ENCODE measurements at regions not wholly inside any gene's neighbourhood (a gene's known extent, or its start where the extent isn't known, plus 50 kb on each side); places are given as distances from the start of the nearest gene placed in this dataset.

DNA sequence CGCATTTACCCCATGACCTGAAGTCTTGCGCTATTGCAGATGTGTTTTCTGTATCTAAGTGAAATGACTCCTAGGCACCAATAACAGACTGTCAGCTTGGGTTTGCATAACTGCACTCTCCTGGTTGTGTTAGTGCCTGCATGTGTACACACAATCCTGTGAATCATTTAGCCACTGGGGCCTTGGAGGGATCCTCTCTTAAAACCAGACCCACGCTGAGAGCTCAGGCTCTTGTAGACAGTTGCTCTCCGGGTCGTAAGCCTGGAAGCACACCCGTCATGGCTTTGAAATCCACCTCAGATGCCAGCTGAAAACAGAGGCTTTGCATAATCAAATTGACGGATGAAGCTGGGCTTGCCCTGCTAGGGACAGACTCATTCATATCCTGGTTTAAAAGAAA lies 79.2 kb upstream of the RBM19 start:
- no peak for FAIRE-seq

DNA sequence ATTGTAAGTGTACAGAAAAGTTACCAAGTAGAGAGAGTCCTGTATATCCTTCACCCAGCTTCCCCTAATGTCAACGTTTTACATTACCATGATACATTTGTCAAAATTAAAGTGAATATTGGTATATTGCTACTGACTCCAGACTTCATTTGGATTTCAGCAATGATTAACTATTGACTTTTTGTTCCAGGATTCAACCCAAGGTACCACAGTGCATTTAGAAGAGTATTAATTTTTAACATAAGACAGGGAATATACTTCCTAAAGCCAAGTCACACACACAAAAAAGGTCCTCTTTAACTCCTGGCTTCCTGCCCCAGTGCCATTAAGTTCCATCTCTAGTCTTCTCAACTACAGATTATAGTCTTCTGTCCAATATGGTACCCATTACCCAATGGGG lies 75.5 kb upstream of the RBM19 start:
- H3K79me2 ChIP-seq (ENCODE audit: control insufficient read depth, insufficient read depth, low read length): no peaks in the 10 kb centered on the region
- no peak overlapping the region for H3K27ac ChIP-seq (ENCODE audit: control insufficient read depth, insufficient read depth)
- no TSS peak for BruUV-seq (replicated peaks)
- H3K4me3 ChIP-seq: no peak overlapping the region
- ChIA-PET CTCF (no interaction called here), POLR2A (no interaction called here), SMC1A (ENCODE audit: uncharacterized antibody, unreplicated experiment) (no interaction called here), RAD21 (ENCODE audit: unreplicated experiment) (no interaction called here)
- H2AFZ ChIP-seq (ENCODE audit: control insufficient read depth, low read depth, low read length): no peak overlapping the region
- 0% methylated on average over 1 of the region's 1 CpG for WGBS (ENCODE audit: insufficient coverage, insufficient replicate concordance, low lambda C conversion rate, missing lambda C conversion rate)
- DNase-seq (ENCODE audit: low read depth, low spot score) (no peak), FAIRE-seq (no peak), ATAC-seq (no peak)
- in situ Hi-C loops (cut with MboI): no loop called here
- no peaks in the 10 kb centered on the region for H4K20me1 ChIP-seq (ENCODE audit: control insufficient read depth, insufficient read depth)
- intact Hi-C loops (cut with micrococcal nuclease; ENCODE audit: unreplicated experiment): no loop called here
- no peaks in the 10 kb centered on the region for H3K4me1 ChIP-seq (ENCODE audit: control insufficient read depth, insufficient read depth, low read length)
- TF ChIP-seq ZNF687 (IDR thresholded peaks at IDR 0.05): no peak
- TF ChIP-seq, protein P1, sequence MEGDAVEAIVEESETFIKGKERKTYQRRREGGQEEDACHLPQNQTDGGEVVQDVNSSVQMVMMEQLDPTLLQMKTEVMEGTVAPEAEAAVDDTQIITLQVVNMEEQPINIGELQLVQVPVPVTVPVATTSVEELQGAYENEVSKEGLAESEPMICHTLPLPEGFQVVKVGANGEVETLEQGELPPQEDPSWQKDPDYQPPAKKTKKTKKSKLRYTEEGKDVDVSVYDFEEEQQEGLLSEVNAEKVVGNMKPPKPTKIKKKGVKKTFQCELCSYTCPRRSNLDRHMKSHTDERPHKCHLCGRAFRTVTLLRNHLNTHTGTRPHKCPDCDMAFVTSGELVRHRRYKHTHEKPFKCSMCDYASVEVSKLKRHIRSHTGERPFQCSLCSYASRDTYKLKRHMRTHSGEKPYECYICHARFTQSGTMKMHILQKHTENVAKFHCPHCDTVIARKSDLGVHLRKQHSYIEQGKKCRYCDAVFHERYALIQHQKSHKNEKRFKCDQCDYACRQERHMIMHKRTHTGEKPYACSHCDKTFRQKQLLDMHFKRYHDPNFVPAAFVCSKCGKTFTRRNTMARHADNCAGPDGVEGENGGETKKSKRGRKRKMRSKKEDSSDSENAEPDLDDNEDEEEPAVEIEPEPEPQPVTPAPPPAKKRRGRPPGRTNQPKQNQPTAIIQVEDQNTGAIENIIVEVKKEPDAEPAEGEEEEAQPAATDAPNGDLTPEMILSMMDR (IDR thresholded peaks at IDR 0.05 in 2 of 3, conservative IDR thresholded peaks at IDR 0.05 in 1 of 3; ENCODE audit: control insufficient read depth in 2 of 3, extremely low read depth in 1 of 3, insufficient read depth in 1 of 3, low read depth in 3 of 3, low read length in 3 of 3): no peak
- no peak for TF ChIP-seq PRDM15 (CRISPR knock-in tag; IDR thresholded peaks at IDR 0.05)
- TF ChIP-seq ZBED1 (IDR thresholded peaks at IDR 0.05; ENCODE audit: borderline replicate concordance): no peak
- TF ChIP-seq RB1 (IDR thresholded peaks at IDR 0.05; ENCODE audit: borderline replicate concordance): no peak
- H3K9me3 ChIP-seq (replicated peaks; ENCODE audit: control insufficient read depth, insufficient read depth, low read length): no peaks in the 10 kb centered on the region
- H3K4me2 ChIP-seq (ENCODE audit: control insufficient read depth, insufficient read depth): no peak overlapping the region
- H3K9ac ChIP-seq (ENCODE audit: control insufficient read depth, insufficient read depth, low read length): no peak overlapping the region
- H3K36me3 ChIP-seq (ENCODE audit: control insufficient read depth in 2 of 2, insufficient read depth in 2 of 2, low read length in 1 of 2): no peaks in the 10 kb centered on the region
- peaks cover 0 to 4% of the 10 kb centered on the region in 2 experiments; a peak in 2 of 4 replicates for H3K27me3 ChIP-seq (replicated peaks in 1 of 2; ENCODE audit: control insufficient read depth in 2 of 2, insufficient read depth in 2 of 2, low read length in 1 of 2)

More for the DNA sequence above, 79.2 kb upstream of the RBM19 start:
- ATAC-seq (no peak), DNase-seq (ENCODE audit: low read depth, low spot score) (no peak)
- no peaks in the 10 kb centered on the region for H4K20me1 ChIP-seq (ENCODE audit: control insufficient read depth, insufficient read depth)
- H3K4me1 ChIP-seq (ENCODE audit: control insufficient read depth, insufficient read depth, low read length): no peaks in the 10 kb centered on the region
- in situ Hi-C loops (cut with MboI): no loop called here
- ChIA-PET SMC1A (ENCODE audit: uncharacterized antibody, unreplicated experiment) (no interaction called here), CTCF (interaction anchor here (0.6 kb wide), 2 partner anchors 769 to 1708 kb away, joined by 3 read pairs; no protein-coding TSS in a partner anchor), RAD21 (ENCODE audit: unreplicated experiment) (no interaction called here), POLR2A (no interaction called here)
- TF ChIP-seq EP300 (IDR thresholded peaks at IDR 0.05; ENCODE audit: borderline replicate concordance in 1 of 2, control insufficient read depth in 1 of 2, low read depth in 2 of 2, low read length in 2 of 2) (no peak), KAT2A (conservative IDR thresholded peaks at IDR 0.05; ENCODE audit: control insufficient read depth, low read depth, low read length) (no peak)
- no TSS peak for BruUV-seq (replicated peaks)
- no peaks in the 10 kb centered on the region for H3K36me3 ChIP-seq (ENCODE audit: control insufficient read depth in 2 of 2, insufficient read depth in 2 of 2, low read length in 1 of 2)
- no peak overlapping the region for H3K4me3 ChIP-seq
- no peaks in the 10 kb centered on the region for H3K9me3 ChIP-seq (replicated peaks; ENCODE audit: control insufficient read depth, insufficient read depth, low read length)
- no peak overlapping the region for H2AFZ ChIP-seq (ENCODE audit: control insufficient read depth, low read depth, low read length)
- intact Hi-C loops (cut with micrococcal nuclease; ENCODE audit: unreplicated experiment): no loop called here
- peaks cover 0 to 4% of the 10 kb centered on the region in 2 experiments; a peak in 1 of 4 replicates for H3K27me3 ChIP-seq (replicated peaks in 1 of 2; ENCODE audit: control insufficient read depth in 2 of 2, insufficient read depth in 2 of 2, low read length in 1 of 2)
- H3K4me2 ChIP-seq (ENCODE audit: control insufficient read depth, insufficient read depth): no peak overlapping the region
- WGBS (ENCODE audit: insufficient coverage, insufficient replicate concordance, low lambda C conversion rate, missing lambda C conversion rate): 43% methylated on average over 7 of the region's 7 CpGs
- H3K27ac ChIP-seq (ENCODE audit: control insufficient read depth, insufficient read depth): no peak overlapping the region
- H3K9ac ChIP-seq (ENCODE audit: control insufficient read depth, insufficient read depth, low read length): no peak overlapping the region
- no peaks in the 10 kb centered on the region for H3K79me2 ChIP-seq (ENCODE audit: control insufficient read depth, insufficient read depth, low read length)

Measured in GM12878 (cell line).